Activated CD8-positive, alpha-beta T cell treated with anti-CD3 and anti-CD28 coated beads for 36 hours (primary cell): ENCODE measurements at regions not wholly inside any gene's neighbourhood (a gene's known extent, or its start where the extent isn't known, plus 50 kb on each side); places are given as distances from the start of the nearest gene placed in this dataset.

Experiments used
- ATAC-seq: fragments of 200-7000 bp; cut with Tn5 transposase; one replicate; pipeline ENCODE4 v1.10.0; 2021; ENCODE audit warnings: mild to moderate bottlenecking, moderate library complexity
- CTCF ChIA-PET: fragments of 350-600 bp; sonication (Branson Sonifier 250); formaldehyde crosslinking; loops from one replicate; lab custom pipeline; 2021; ENCODE audit warnings: antibody characterized with exemption; lab: Charles Lee
- POLR2A ChIA-PET: fragments of 350-600 bp; sonication (Branson Sonifier 250); formaldehyde crosslinking; loops from one replicate; lab custom pipeline; 2021; ENCODE audit warnings: antibody characterized with exemption; lab: Charles Lee
- DNase-seq: peaks from one replicate; pipeline ENCODE4 v3.0.0-alpha.2; 2020
- H3K27ac Mint-ChIP-seq: one replicate; pipeline ENCODE4 v1.8.0; 2021; ENCODE audit warnings: mild to moderate bottlenecking, mixed read lengths
- H3K27me3 Mint-ChIP-seq: one replicate; pipeline ENCODE4 v1.8.0; 2021; ENCODE audit warnings: mixed read lengths
- H3K36me3 Mint-ChIP-seq: one replicate; pipeline ENCODE4 v1.8.0; 2021; ENCODE audit warnings: low read depth, mixed read lengths
- H3K4me1 Mint-ChIP-seq: one replicate; pipeline ENCODE4 v1.8.0; 2021; ENCODE audit warnings: low read depth, mixed read lengths
- H3K4me3 Mint-ChIP-seq: one replicate; pipeline ENCODE4 v1.8.0; 2021; ENCODE audit warnings: mild to moderate bottlenecking, moderate library complexity, mixed read lengths
- H3K9me3 Mint-ChIP-seq: one replicate; pipeline ENCODE4 v1.8.0; 2021; ENCODE audit warnings: mixed read lengths
- CTCF ChIP-seq: fragments of 200-600 bp; IDR thresholded peaks from one replicate; pipeline ENCODE4 v1.8.0; 2022; ENCODE audit warnings: antibody characterized with exemption, mild to moderate bottlenecking
- intact Hi-C: fragments of 100-400 bp; cut with micrococcal nuclease; formaldehyde crosslinking; loops from one replicate; pipeline ENCODE4 v1.10.0; 2022

- ChIA-PET CTCF (no interaction called here), POLR2A (no interaction called here)
- ATAC-seq = no peak
- Mint-ChIP-seq H3K4me1 (peaks cover 2% of the 10 kb centered on the region), H3K9me3 (no peaks in the 10 kb centered on the region), H3K27me3 (peaks cover 10% of the 10 kb centered on the region), H3K36me3 (no peaks in the 10 kb centered on the region), H3K4me3 (no peak overlapping the region), H3K27ac (no peak overlapping the region)
- no peak for DNase-seq
- TF ChIP-seq CTCF = no peak
- intact Hi-C loops = no loop called here
These were observed 169.4 kb upstream of the MIR17HG start for GRCh38 chr13:91178099-91178498.

- no peak for ATAC-seq
These were observed 165.6 kb upstream of the MIR17HG start for GRCh38 chr13:91181892-91182291.

GRCh38 chr13:91184244-91184926, 163.1 kb upstream of the MIR17HG start:
- Mint-ChIP-seq H3K4me3 (no peak overlapping the region), H3K36me3 (no peaks in the 10 kb centered on the region), H3K27me3 (peaks cover 2% of the 10 kb centered on the region), H3K27ac (no peak overlapping the region), H3K4me1 (no peaks in the 10 kb centered on the region), H3K9me3 (no peaks in the 10 kb centered on the region)
- ChIA-PET CTCF (interaction anchor here (0.8 to 1.6 kb wide), 4 partner anchors 9 to 50 kb away, joined by 3 to 4 read pairs (median 3); no protein-coding TSS in a partner anchor), POLR2A (no interaction called here)
- no peak for ATAC-seq
- no peak for DNase-seq
- no peak for TF ChIP-seq CTCF
- intact Hi-C loops = no loop called here

More at GRCh38 chr13:91181892-91182291, 165.6 kb upstream of the MIR17HG start:
- no peak overlapping the region for H3K4me3 Mint-ChIP-seq
- CTCF ChIA-PET = no interaction called here
- no peaks in the 10 kb centered on the region for H3K27me3 Mint-ChIP-seq
- DNase-seq = no peak
- POLR2A ChIA-PET = no interaction called here
- H3K36me3 Mint-ChIP-seq = no peaks in the 10 kb centered on the region
- intact Hi-C loops = no loop called here
- no peaks in the 10 kb centered on the region for H3K9me3 Mint-ChIP-seq
- no peak for TF ChIP-seq CTCF
- H3K27ac Mint-ChIP-seq = no peak overlapping the region
- no peaks in the 10 kb centered on the region for H3K4me1 Mint-ChIP-seq

GRCh38 chr13:91185294-91185863, 162.1 kb upstream of the MIR17HG start:
- no peaks in the 10 kb centered on the region for H3K9me3 Mint-ChIP-seq
- ChIA-PET CTCF (interaction anchor here (1.1 kb wide), 1 partner anchor 47 kb away, joined by 3 read pairs; no protein-coding TSS in a partner anchor), POLR2A (no interaction called here)
- intact Hi-C loops = no loop called here
- DNase-seq (no peak), ATAC-seq (no peak)
- H3K27me3 Mint-ChIP-seq = peaks cover 2% of the 10 kb centered on the region
- no peaks in the 10 kb centered on the region for H3K4me1 Mint-ChIP-seq
- no peak for TF ChIP-seq CTCF
- no peaks in the 10 kb centered on the region for H3K36me3 Mint-ChIP-seq
- no peak overlapping the region for H3K27ac Mint-ChIP-seq
- no peak overlapping the region for H3K4me3 Mint-ChIP-seq

- Mint-ChIP-seq H3K9me3 (no peaks in the 10 kb centered on the region), H3K4me1 (no peaks in the 10 kb centered on the region), H3K27me3 (peaks cover 2% of the 10 kb centered on the region), H3K36me3 (no peaks in the 10 kb centered on the region), H3K4me3 (no peak overlapping the region), H3K27ac (no peak overlapping the region)
- DNase-seq (no peak), ATAC-seq (no peak)
- no peak for TF ChIP-seq CTCF
- POLR2A ChIA-PET = no interaction called here
- CTCF ChIA-PET = no interaction called here
- intact Hi-C loops = no loop called here
These were observed 160.0 kb upstream of the MIR17HG start for GRCh38 chr13:91187522-91187921.
